ENCODE measurements at regions not wholly inside any gene's neighbourhood (a gene's known extent, or its start where the extent isn't known, plus 50 kb on each side); places are given as distances from the start of the nearest gene placed in this dataset.

DNA sequence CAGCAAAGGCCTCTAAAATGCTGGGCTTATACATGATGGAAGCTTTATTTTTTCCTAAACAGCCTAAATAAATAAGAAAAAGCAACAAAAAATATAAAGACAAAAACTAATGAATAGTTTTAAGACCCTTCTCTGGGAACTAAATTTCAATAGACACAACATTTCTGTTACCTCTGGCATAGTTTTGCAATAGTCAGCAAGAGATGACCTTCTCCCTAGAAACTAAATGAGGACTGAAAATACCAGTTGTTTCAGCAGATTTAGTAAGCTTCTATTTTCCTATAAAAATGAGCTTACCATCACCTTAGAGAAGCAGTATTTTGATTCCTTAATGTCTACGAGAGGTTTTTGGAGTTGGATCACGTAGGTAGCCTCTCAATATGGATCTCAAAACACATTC is 471.4 kb upstream of the NRP1 start:
- Mint-ChIP-seq H3K4me3 (no peak overlapping the region), H3K4me1 (peaks cover 44% of the 10 kb centered on the region), H3K27me3 (ENCODE audit: low read depth) (peaks cover 3% of the 10 kb centered on the region), H3K36me3 (ENCODE audit: low read depth) (no peaks in the 10 kb centered on the region), H3K9me3 (no peaks in the 10 kb centered on the region), H3K27ac (peak overlapping the region in 2 of 3 experiments; percentile 26 to 56)
- TF ChIP-seq, protein P1, sequence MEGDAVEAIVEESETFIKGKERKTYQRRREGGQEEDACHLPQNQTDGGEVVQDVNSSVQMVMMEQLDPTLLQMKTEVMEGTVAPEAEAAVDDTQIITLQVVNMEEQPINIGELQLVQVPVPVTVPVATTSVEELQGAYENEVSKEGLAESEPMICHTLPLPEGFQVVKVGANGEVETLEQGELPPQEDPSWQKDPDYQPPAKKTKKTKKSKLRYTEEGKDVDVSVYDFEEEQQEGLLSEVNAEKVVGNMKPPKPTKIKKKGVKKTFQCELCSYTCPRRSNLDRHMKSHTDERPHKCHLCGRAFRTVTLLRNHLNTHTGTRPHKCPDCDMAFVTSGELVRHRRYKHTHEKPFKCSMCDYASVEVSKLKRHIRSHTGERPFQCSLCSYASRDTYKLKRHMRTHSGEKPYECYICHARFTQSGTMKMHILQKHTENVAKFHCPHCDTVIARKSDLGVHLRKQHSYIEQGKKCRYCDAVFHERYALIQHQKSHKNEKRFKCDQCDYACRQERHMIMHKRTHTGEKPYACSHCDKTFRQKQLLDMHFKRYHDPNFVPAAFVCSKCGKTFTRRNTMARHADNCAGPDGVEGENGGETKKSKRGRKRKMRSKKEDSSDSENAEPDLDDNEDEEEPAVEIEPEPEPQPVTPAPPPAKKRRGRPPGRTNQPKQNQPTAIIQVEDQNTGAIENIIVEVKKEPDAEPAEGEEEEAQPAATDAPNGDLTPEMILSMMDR (IDR thresholded peaks at IDR 0.05; ENCODE audit: unreplicated experiment in 3 of 3), result no peak

DNA sequence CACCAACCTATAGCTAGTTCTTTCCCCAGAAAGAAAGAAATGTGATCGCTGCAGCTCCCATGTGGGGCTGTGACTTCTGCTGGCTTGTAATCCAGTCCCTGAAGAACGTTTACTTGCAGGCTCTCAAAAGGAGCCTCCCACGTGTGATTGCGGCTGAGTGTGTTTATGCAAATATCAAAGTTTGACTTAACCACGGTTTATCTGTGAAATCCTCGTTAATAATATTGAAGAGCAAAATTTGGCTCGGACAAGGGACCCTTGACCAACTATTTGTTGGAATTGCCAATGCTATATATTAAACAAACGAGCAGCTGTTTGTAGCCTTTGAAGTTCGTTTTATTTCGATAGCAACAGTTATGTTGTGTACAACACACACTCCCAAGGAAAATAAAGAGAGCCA is 470.1 kb upstream of the NRP1 start:
- Mint-ChIP-seq H3K27me3 (ENCODE audit: low read depth) (peaks cover 3% of the 10 kb centered on the region), H3K4me1 (peaks cover 55% of the 10 kb centered on the region), H3K36me3 (ENCODE audit: low read depth) (no peaks in the 10 kb centered on the region), H3K27ac (peak overlapping the region in 2 of 3 experiments; percentile 27 to 81), H3K9me3 (no peaks in the 10 kb centered on the region), H3K4me3 (no peak overlapping the region)
- TF ChIP-seq, protein P1 (IDR thresholded peaks at IDR 0.05; ENCODE audit: unreplicated experiment in 3 of 3), result no peak

DNA sequence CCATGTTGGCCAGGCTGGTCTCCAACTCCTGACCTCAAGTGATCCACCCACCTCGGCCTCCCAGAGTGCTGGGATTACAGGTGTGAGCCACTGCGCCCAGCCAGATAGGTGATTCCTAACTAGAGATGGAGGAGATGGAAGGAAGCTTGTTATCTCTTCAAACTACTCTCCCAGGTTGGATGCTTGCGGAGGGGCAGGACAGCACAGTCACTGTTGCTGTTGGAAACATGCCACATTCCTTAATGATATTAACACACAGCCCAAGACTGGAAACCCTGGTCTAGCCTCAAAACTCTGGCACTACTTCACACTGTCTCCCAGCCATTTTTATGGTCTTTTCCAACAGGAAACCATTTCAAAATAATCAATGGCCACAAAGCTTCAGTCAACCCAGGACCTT is 468.8 kb upstream of the NRP1 start:
- H3K27ac Mint-ChIP-seq, result peak overlapping the region in 2 of 3 experiments; percentile 37 to 50
- H3K4me1 Mint-ChIP-seq, result peaks cover 60% of the 10 kb centered on the region
- no peaks in the 10 kb centered on the region for H3K36me3 Mint-ChIP-seq (ENCODE audit: low read depth)
- H3K4me3 Mint-ChIP-seq, result no peak overlapping the region
- TF ChIP-seq, protein P1 (IDR thresholded peaks at IDR 0.05; ENCODE audit: unreplicated experiment in 3 of 3), result no peak
- peaks cover 3% of the 10 kb centered on the region for H3K27me3 Mint-ChIP-seq (ENCODE audit: low read depth)
- no peaks in the 10 kb centered on the region for H3K9me3 Mint-ChIP-seq

DNA sequence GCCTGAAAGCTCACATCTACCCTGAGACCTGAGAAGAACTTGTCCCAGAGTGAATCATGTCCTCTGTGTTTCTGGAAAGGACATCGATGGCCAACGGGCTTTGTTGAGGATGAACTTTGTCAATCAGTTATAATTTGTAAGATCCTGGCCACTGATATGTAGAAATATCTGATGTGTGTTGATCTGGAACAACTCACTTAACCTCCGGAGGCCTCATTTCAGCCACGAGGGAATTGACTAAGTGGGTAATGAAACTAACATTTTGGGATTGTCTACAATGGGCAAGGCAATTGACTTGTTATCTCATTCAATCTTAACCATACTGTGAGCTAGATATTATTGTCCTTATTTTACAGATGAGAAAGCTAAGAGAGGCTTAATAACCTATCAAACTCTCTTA is 468.1 kb upstream of the NRP1 start:
- no peaks in the 10 kb centered on the region for H3K36me3 Mint-ChIP-seq (ENCODE audit: low read depth)
- H3K9me3 Mint-ChIP-seq, result no peaks in the 10 kb centered on the region
- peaks cover 3% of the 10 kb centered on the region for H3K27me3 Mint-ChIP-seq (ENCODE audit: low read depth)
- peaks cover 57% of the 10 kb centered on the region for H3K4me1 Mint-ChIP-seq
- peak overlapping the region in 2 of 3 experiments; percentile 8 to 71 for H3K27ac Mint-ChIP-seq
- TF ChIP-seq, protein P1 (IDR thresholded peaks at IDR 0.05; ENCODE audit: unreplicated experiment in 3 of 3), result no peak
- no peak overlapping the region for H3K4me3 Mint-ChIP-seq

DNA sequence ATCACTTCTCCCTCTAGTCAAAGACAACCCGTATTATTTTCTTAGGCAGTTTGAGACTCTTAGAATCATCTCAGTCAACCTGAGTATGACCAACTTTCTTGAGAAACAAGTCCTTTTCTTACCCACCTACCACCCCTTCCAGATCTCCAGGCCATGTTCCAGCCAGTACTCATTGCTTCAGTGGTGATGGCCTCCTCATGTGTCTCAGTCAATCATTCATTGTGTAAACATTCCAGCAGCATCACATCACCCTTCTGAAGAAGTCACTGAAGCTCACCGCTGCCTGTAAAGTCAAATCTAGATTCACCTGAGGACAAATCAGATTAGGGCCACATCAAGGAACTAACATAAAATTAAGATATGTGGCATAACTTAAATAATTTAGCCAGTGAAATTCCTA is 467.2 kb upstream of the NRP1 start:
- Mint-ChIP-seq H3K4me1 (peaks cover 49% of the 10 kb centered on the region), H3K4me3 (peak overlapping the region in 1 of 3 experiments; percentile 14), H3K27ac (peak overlapping the region; percentile 71 to 90 (median 79)), H3K27me3 (ENCODE audit: low read depth) (peaks cover 3% of the 10 kb centered on the region), H3K9me3 (no peaks in the 10 kb centered on the region), H3K36me3 (ENCODE audit: low read depth) (no peaks in the 10 kb centered on the region)
- TF ChIP-seq, protein P1 (IDR thresholded peaks at IDR 0.05; ENCODE audit: unreplicated experiment in 3 of 3), result no peak

DNA sequence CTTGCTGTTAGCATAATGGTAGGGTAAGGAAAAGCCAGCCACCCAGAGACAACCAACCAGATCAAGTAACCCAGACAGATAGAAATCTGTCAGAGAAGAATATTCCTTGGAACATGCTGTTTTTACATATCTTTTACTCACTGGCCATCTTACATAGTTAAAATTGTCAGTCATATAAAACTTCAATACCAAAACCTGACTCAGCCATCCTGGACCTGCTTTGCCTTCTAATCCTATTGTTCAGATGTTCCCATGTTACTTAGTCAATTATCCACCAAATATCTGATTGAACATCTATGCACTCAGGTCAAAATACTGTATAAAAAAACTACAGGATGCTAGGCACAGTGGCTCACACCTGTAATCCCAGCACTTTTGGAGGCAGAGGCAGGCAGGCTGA is 466.5 kb upstream of the NRP1 start:
- Mint-ChIP-seq H3K4me1 (peaks cover 46% of the 10 kb centered on the region), H3K36me3 (ENCODE audit: low read depth) (no peaks in the 10 kb centered on the region), H3K27ac (peak overlapping the region; percentile 51 to 89 (median 55)), H3K27me3 (ENCODE audit: low read depth) (peaks cover 3% of the 10 kb centered on the region), H3K9me3 (no peaks in the 10 kb centered on the region), H3K4me3 (no peak overlapping the region)
- TF ChIP-seq, protein P1 (IDR thresholded peaks at IDR 0.05; ENCODE audit: unreplicated experiment in 3 of 3), result no peak

Data from nephron (organoid).